ENCODE measurements at regions not wholly inside any gene's neighbourhood (a gene's known extent, or its start where the extent isn't known, plus 50 kb on each side); places are given as distances from the start of the nearest gene placed in this dataset.

GRCh38 chr5:167243463-167243862 is 1048.0 kb upstream of the WWC1 start:
- H3K4me3 ChIP-seq = no peak overlapping the region

GRCh38 chr5:167244583-167244982 is 1046.9 kb upstream of the WWC1 start:
- no peak for DNase-seq (ENCODE audit: low spot score)
- Histone ChIP-seq H3K27me3 (no peaks in the 10 kb centered on the region), H3K36me3 (no peaks in the 10 kb centered on the region), H3K4me3 (no peak overlapping the region), H3K27ac (no peak overlapping the region), H3K4me1 (no peaks in the 10 kb centered on the region), H3K9me3 (no peaks in the 10 kb centered on the region)
- TF ChIP-seq CTCF (IDR thresholded peaks at IDR 0.05) = peak in 1 of 2 donors; percentile 27

More at GRCh38 chr5:167243463-167243862, 1048.0 kb upstream of the WWC1 start:
- Histone ChIP-seq H3K4me1 (no peaks in the 10 kb centered on the region), H3K27ac (no peak overlapping the region), H3K27me3 (no peaks in the 10 kb centered on the region), H3K36me3 (no peaks in the 10 kb centered on the region), H3K9me3 (no peaks in the 10 kb centered on the region)
- DNase-seq (ENCODE audit: low spot score) = no peak
- no peak for TF ChIP-seq CTCF (IDR thresholded peaks at IDR 0.05)

- H3K9me3 ChIP-seq = no peaks in the 10 kb centered on the region
- H3K4me1 ChIP-seq = no peaks in the 10 kb centered on the region
- no peak for TF ChIP-seq CTCF (IDR thresholded peaks at IDR 0.05)
- no peak overlapping the region for H3K4me3 ChIP-seq
- no peaks in the 10 kb centered on the region for H3K27me3 ChIP-seq
- no peaks in the 10 kb centered on the region for H3K36me3 ChIP-seq
- H3K27ac ChIP-seq = no peak overlapping the region
- DNase-seq (ENCODE audit: low spot score) = no peak
These were observed 1045.6 kb upstream of the WWC1 start for GRCh38 chr5:167245868-167246267.

- Histone ChIP-seq H3K4me1 (no peaks in the 10 kb centered on the region), H3K9me3 (no peaks in the 10 kb centered on the region), H3K27me3 (no peaks in the 10 kb centered on the region), H3K36me3 (no peaks in the 10 kb centered on the region), H3K4me3 (no peak overlapping the region), H3K27ac (no peak overlapping the region)
- no peak for DNase-seq (ENCODE audit: low spot score)
- no peak for TF ChIP-seq CTCF (IDR thresholded peaks at IDR 0.05)
These were observed 1043.6 kb upstream of the WWC1 start for GRCh38 chr5:167247816-167248215.

- H3K4me3 ChIP-seq = no peak overlapping the region
- no peaks in the 10 kb centered on the region for H3K36me3 ChIP-seq
- H3K4me1 ChIP-seq = no peaks in the 10 kb centered on the region
- H3K27me3 ChIP-seq = no peaks in the 10 kb centered on the region
- no peaks in the 10 kb centered on the region for H3K9me3 ChIP-seq
- H3K27ac ChIP-seq = no peak overlapping the region
- DNase-seq (ENCODE audit: low spot score) = no peak
- TF ChIP-seq CTCF (IDR thresholded peaks at IDR 0.05) = no peak
These were observed 1043.2 kb upstream of the WWC1 start for GRCh38 chr5:167248257-167248656.

- Histone ChIP-seq H3K36me3 (no peaks in the 10 kb centered on the region), H3K9me3 (no peaks in the 10 kb centered on the region), H3K27ac (no peak overlapping the region), H3K4me1 (no peaks in the 10 kb centered on the region), H3K4me3 (no peak overlapping the region), H3K27me3 (no peaks in the 10 kb centered on the region)
- no peak for TF ChIP-seq CTCF (IDR thresholded peaks at IDR 0.05)
- no peak for DNase-seq (ENCODE audit: low spot score)
These were observed 1040.4 kb upstream of the WWC1 start for GRCh38 chr5:167250996-167251395.
